Testis (tissue), 2 donors: ENCODE measurements at regions not wholly inside any gene's neighbourhood (a gene's known extent, or its start where the extent isn't known, plus 50 kb on each side); places are given as distances from the start of the nearest gene placed in this dataset.

ENCODE experiments used
- DNase-seq: peaks from one replicate; pipeline ENCODE4 v3.0.0-alpha.2; 2019
- H3K27ac ChIP-seq, 2 donors: fragments of 200-600 bp; sonication (generic); one replicate each; pipeline ENCODE4 v1.5.1; 2019
- H3K27me3 ChIP-seq: fragments of 200-600 bp; sonication (generic); one replicate; pipeline ENCODE4 v1.5.1; 2019
- H3K36me3 ChIP-seq: fragments of 200-600 bp; sonication (generic); one replicate; pipeline ENCODE4 v1.5.1; 2017; ENCODE audit warnings: low read depth; ENCODE audit errors: missing control alignments
- H3K4me1 ChIP-seq: fragments of 200-600 bp; sonication (generic); one replicate; pipeline ENCODE4 v1.5.1; 2019
- H3K4me3 ChIP-seq, 2 donors: fragments of 200-600 bp; sonication (generic); one replicate each; pipeline ENCODE4 v1.5.1; 2017 to 2019
- H3K9me3 ChIP-seq: fragments of 200-600 bp; sonication (generic); one replicate; pipeline ENCODE4 v1.5.1; 2017
- POLR2A ChIP-seq: fragments of 450-650 bp; IDR thresholded peaks from one replicate; pipeline ENCODE4 v1.6.1; 2017; ENCODE audit warnings: antibody characterized with exemption, mild to moderate bottlenecking, moderate library complexity
- WGBS, 2 donors: methylation state at CpG; one replicate each; pipeline ENCODE4 v1.1.5; 2018; 5-methylcytosine and 5-hydroxymethylcytosine counted together
- intact Hi-C: fragments of 100-400 bp; cut with DNase I; formaldehyde crosslinking; loops from one replicate; pipeline ENCODE4 v1.15.1; 2023; ENCODE audit warnings: low total_unique reads
- TF ChIP-seq, protein P1 (sequence below), 3 experiments: fragments of 450-650 bp in 2 of 3; fragments of 200-600 bp in 1 of 3; sonication (generic) in 1 of 3; IDR thresholded peaks; one replicate each; pipeline ENCODE4 v1.5.1; 2016 to 2019; ENCODE audit warnings: antibody characterized with exemption in 3 of 3, mild to moderate bottlenecking in 2 of 3, moderate library complexity in 1 of 3

DNA sequence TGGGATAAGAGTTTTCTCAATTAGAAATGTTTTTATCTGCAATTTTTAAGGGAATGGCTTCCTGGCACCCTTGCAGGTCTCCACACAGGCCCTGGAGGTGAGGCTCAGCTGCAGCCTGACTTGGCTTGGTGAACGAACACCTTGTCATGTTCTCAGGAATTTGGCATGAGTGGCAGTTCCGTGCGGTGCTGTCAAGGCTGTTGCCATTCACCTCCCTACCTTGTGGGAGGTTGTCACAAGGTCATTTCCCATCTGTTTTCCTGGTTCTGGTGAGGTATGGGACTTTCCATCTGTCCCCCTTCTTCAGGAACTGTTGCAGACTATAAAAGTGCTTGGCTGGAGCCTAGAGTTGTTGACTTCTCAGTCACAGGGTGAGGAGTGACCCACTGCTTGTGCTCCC, 82.9 kb downstream of the ELOVL4 start:
- Histone ChIP-seq H3K4me1 (peaks cover 5% of the 10 kb centered on the region), H3K27me3 (no peaks in the 10 kb centered on the region), H3K36me3 (no peaks in the 10 kb centered on the region), H3K9me3 (no peaks in the 10 kb centered on the region), H3K4me3 (no peak overlapping the region), H3K27ac (no peak overlapping the region)
- WGBS, 2 donors: 51 to 59% methylated on average over 3 of the region's 3 CpGs
- no peak for DNase-seq
- intact Hi-C loops: no loop called here
- TF ChIP-seq POLR2A: no peak
- TF ChIP-seq, protein P1, sequence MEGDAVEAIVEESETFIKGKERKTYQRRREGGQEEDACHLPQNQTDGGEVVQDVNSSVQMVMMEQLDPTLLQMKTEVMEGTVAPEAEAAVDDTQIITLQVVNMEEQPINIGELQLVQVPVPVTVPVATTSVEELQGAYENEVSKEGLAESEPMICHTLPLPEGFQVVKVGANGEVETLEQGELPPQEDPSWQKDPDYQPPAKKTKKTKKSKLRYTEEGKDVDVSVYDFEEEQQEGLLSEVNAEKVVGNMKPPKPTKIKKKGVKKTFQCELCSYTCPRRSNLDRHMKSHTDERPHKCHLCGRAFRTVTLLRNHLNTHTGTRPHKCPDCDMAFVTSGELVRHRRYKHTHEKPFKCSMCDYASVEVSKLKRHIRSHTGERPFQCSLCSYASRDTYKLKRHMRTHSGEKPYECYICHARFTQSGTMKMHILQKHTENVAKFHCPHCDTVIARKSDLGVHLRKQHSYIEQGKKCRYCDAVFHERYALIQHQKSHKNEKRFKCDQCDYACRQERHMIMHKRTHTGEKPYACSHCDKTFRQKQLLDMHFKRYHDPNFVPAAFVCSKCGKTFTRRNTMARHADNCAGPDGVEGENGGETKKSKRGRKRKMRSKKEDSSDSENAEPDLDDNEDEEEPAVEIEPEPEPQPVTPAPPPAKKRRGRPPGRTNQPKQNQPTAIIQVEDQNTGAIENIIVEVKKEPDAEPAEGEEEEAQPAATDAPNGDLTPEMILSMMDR (IDR thresholded peaks at IDR 0.05): no peak

DNA sequence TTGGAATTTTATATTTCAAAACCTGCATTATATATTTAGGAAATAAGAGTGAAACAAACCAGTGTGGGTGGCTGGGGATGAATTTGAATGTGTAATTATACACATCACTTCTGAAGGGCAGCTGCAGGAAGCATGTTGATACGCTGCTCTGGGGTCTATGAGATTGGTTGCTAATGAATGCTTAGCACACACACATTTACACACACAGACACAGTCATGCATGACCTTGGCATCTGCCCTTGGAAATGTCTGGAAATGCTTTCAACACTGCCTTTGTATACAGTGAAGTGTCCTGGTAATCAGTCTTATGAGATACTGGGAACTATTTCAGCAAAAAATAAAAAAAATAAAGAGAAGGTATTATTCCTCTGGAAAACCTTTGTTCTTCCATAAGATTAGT, 83.4 kb downstream of the ELOVL4 start:
- 40 to 57% methylated on average over 1 of the region's 1 CpG for WGBS, 2 donors
- no peaks in the 10 kb centered on the region for H3K27me3 ChIP-seq
- no peaks in the 10 kb centered on the region for H3K36me3 ChIP-seq
- TF ChIP-seq POLR2A: no peak
- TF ChIP-seq, protein P1 (IDR thresholded peaks at IDR 0.05): no peak
- no peak overlapping the region for H3K4me3 ChIP-seq
- DNase-seq: no peak
- no peaks in the 10 kb centered on the region for H3K9me3 ChIP-seq
- intact Hi-C loops: no loop called here
- peaks cover under 1% of the 10 kb centered on the region for H3K4me1 ChIP-seq
- no peak overlapping the region for H3K27ac ChIP-seq

DNA sequence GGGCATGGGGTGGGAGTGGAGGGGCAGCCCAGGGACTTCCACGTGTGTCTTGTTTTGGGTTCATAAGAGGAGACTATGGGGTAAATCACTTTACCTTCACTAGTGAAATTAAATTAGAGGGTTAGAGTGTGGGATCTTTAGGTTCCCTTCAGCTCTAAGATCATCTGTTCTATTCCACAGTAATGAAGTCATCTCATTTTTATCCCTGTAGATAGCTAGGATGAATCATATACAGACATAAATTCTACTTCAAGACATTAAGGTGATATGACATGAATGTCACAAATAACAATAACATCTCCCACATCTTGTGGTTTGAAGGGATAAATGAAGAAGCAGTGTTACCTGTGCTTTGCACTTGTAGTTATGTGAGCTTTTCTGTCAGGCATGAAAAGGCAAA, 83.8 kb downstream of the ELOVL4 start:
- intact Hi-C loops: no loop called here
- no peaks in the 10 kb centered on the region for H3K9me3 ChIP-seq
- DNase-seq: no peak
- 50 to 80% methylated on average over 1 of the region's 1 CpG for WGBS, 2 donors
- no peaks in the 10 kb centered on the region for H3K4me1 ChIP-seq
- no peak for TF ChIP-seq POLR2A
- TF ChIP-seq, protein P1 (IDR thresholded peaks at IDR 0.05): no peak
- H3K27me3 ChIP-seq: no peaks in the 10 kb centered on the region
- no peak overlapping the region for H3K4me3 ChIP-seq
- H3K36me3 ChIP-seq: no peaks in the 10 kb centered on the region
- no peak overlapping the region for H3K27ac ChIP-seq

DNA sequence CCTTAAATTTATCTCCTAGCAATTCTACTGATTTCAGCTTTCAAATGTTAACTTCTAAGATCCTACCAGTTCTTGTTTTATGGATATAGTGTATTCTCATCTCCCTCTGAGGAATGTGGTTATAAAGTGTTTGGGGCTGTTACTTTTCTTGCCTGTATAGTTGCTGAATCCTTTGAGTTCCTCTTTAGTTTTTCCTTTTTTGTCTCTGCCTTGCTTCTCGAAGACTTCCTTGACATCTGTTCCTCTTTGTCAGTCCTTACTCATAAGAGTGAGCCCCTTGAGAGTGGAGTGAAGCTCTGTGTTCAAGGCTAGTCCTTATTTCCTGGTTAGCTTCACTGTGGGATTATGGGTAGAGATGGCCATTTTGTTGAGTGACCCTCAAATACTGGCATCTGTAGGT, 84.6 kb downstream of the ELOVL4 start:
- no peaks in the 10 kb centered on the region for H3K27me3 ChIP-seq
- WGBS, 2 donors: 67 to 86% methylated on average over 1 of the region's 1 CpG
- no peak for DNase-seq
- H3K27ac ChIP-seq: no peak overlapping the region
- H3K9me3 ChIP-seq: no peaks in the 10 kb centered on the region
- no peaks in the 10 kb centered on the region for H3K36me3 ChIP-seq
- TF ChIP-seq, protein P1 (IDR thresholded peaks at IDR 0.05): no peak
- no peak for TF ChIP-seq POLR2A
- H3K4me1 ChIP-seq: no peaks in the 10 kb centered on the region
- H3K4me3 ChIP-seq: no peak overlapping the region
- intact Hi-C loops: no loop called here

DNA sequence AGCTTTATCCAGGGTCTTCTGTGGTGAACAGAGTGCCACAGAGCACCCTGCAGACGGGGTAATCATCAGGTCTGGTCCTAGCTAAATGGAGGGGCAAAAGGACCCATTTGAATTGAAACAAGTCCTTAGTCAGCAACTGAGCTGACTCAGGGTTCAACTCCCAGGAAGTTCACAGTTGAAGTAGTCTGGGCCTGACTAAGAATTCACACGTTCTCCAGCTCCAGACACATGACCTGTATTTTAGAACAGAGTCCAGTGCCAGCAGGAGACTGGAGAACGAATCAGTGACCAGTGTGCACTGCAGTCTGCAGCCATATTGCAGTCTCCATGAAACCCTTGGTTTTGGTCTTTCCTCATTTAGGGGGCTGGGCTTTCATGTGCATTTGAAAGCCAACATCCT, 85.2 kb downstream of the ELOVL4 start:
- intact Hi-C loops: no loop called here
- 87 to 94% methylated on average over 3 of the region's 3 CpGs for WGBS, 2 donors
- Histone ChIP-seq H3K27me3 (no peaks in the 10 kb centered on the region), H3K4me1 (no peaks in the 10 kb centered on the region), H3K4me3 (no peak overlapping the region), H3K27ac (no peak overlapping the region), H3K9me3 (no peaks in the 10 kb centered on the region), H3K36me3 (no peaks in the 10 kb centered on the region)
- TF ChIP-seq POLR2A: no peak
- TF ChIP-seq, protein P1 (IDR thresholded peaks at IDR 0.05): no peak
- DNase-seq: no peak
